SH-SY5Y (cell line): ENCODE measurements at regions not wholly inside any gene's neighbourhood (a gene's known extent, or its start where the extent isn't known, plus 50 kb on each side); places are given as distances from the start of the nearest gene placed in this dataset.

ENCODE experiments used
- GATA2 ChIP-seq: IDR thresholded peaks from 2 replicates; pipeline ENCODE4 v1.6.1; 2011; ENCODE audit warnings: mild to moderate bottlenecking, low read depth, low read length
- GATA3 ChIP-seq: IDR thresholded peaks from 2 replicates; pipeline ENCODE4 v1.6.1; 2011; ENCODE audit warnings: low read depth, mild to moderate bottlenecking, low read length, moderate library complexity

GRCh38 chr17:71171270-71171669, 949.5 kb upstream of the SOX9 start:
- TF ChIP-seq GATA2, result no peak
- no peak for TF ChIP-seq GATA3
